Esophagus muscularis mucosa (tissue), 4 donors: ENCODE measurements at regions not wholly inside any gene's neighbourhood (a gene's known extent, or its start where the extent isn't known, plus 50 kb on each side); places are given as distances from the start of the nearest gene placed in this dataset.

Source experiments
- DNase-seq: peaks from one replicate; pipeline ENCODE4 v3.0.0-alpha.2; 2017; ENCODE audit errors: extremely low spot score
- H3K27ac ChIP-seq, 4 donors: fragments of 200-600 bp; sonication (generic); replicated peaks in 1 of 4; 1 replicate in 3 of 4; 2 replicates in 1 of 4; pipeline ENCODE4 v1.5.1; 2016 to 2019; ENCODE audit warnings: mild to moderate bottlenecking in 1 of 4
- H3K27me3 ChIP-seq, 4 donors: fragments of 200-600 bp; sonication (generic); one replicate each; pipeline versions ENCODE4 v1.5.1 to v1.6.0; 2016 to 2019
- H3K36me3 ChIP-seq, 4 donors: fragments of 200-600 bp; sonication (generic); one replicate each; pipeline ENCODE4 v1.5.1; 2016 to 2019
- H3K4me1 ChIP-seq, 4 donors: fragments of 200-600 bp; sonication (generic); one replicate each; pipeline ENCODE4 v1.5.1; 2016 to 2019
- H3K4me3 ChIP-seq, 4 donors: fragments of 200-600 bp; sonication (generic); 1 replicate in 2 of 4; 2 replicates in 2 of 4; pipeline ENCODE4 v1.5.1; 2016 to 2019; ENCODE audit warnings: mild to moderate bottlenecking in 4 of 4, moderate library complexity in 1 of 4
- H3K9me3 ChIP-seq, 4 donors: fragments of 200-600 bp; sonication (generic); 1 replicate in 3 of 4; 2 replicates in 1 of 4; pipeline ENCODE4 v1.5.1; 2016 to 2019
- CTCF ChIP-seq, 3 experiments: fragments of 200-600 bp in 2 of 3; fragments of 450-650 bp in 1 of 3; sonication (generic) in 2 of 3; IDR thresholded peaks; one replicate each; pipeline ENCODE4 v1.5.1; 2017 to 2019; ENCODE audit warnings: antibody characterized with exemption in 3 of 3, mild to moderate bottlenecking in 2 of 3, moderate library complexity in 1 of 3
- EP300 ChIP-seq: sonication (generic); formaldehyde crosslinking; IDR thresholded peaks from one replicate; pipeline ENCODE4 v1.6.1; 2017; ENCODE audit warnings: antibody characterized with exemption
- POLR2A ChIP-seq: fragments of 450-650 bp; IDR thresholded peaks from one replicate; pipeline ENCODE4 v1.6.1; 2017; ENCODE audit warnings: antibody characterized with exemption, moderate library complexity, mild to moderate bottlenecking, low read depth
- POLR2AphosphoS5 ChIP-seq, 2 donors: sonication (generic); formaldehyde crosslinking; IDR thresholded peaks; one replicate each; pipeline ENCODE4 v1.6.1; 2017; ENCODE audit warnings: antibody characterized with exemption in 2 of 2
- WGBS: methylation state at CpG from one replicate; pipeline ENCODE4 v1.1.5; 2018; 5-methylcytosine and 5-hydroxymethylcytosine counted together
- intact Hi-C: fragments of 100-400 bp; cut with DNase I; formaldehyde crosslinking; loops from one replicate; pipeline ENCODE4 v1.15.1; 2023

GRCh38 chr14:49451938-49452337 is 134.2 kb downstream of the RPS29 start:
- TF ChIP-seq CTCF (IDR thresholded peaks at IDR 0.05) (no peak), EP300 (no peak), POLR2AphosphoS5 (IDR thresholded peaks at IDR 0.05) (no peak), POLR2A (no peak)
- H3K4me1 ChIP-seq, result no peaks in the 10 kb centered on the region
- no peak overlapping the region for H3K27ac ChIP-seq
- no peaks in the 10 kb centered on the region for H3K36me3 ChIP-seq
- 77% methylated on average over 10 of the region's 10 CpGs for WGBS
- peaks cover 0 to 17% (median 13%) of the 10 kb centered on the region in 4 donors for H3K9me3 ChIP-seq
- no peak for DNase-seq
- intact Hi-C loops, result no loop called here
- H3K4me3 ChIP-seq, result no peak overlapping the region
- H3K27me3 ChIP-seq, result no peaks in the 10 kb centered on the region

- DNase-seq, result no peak
- H3K27me3 ChIP-seq, result no peaks in the 10 kb centered on the region
- 81% methylated on average over 2 of the region's 2 CpGs for WGBS
- H3K27ac ChIP-seq, result no peak overlapping the region
- no peaks in the 10 kb centered on the region for H3K4me1 ChIP-seq
- intact Hi-C loops, result no loop called here
- H3K4me3 ChIP-seq, result no peak overlapping the region
- peaks cover 0 to 17% (median 13%) of the 10 kb centered on the region in 4 donors for H3K9me3 ChIP-seq
- H3K36me3 ChIP-seq, result no peaks in the 10 kb centered on the region
- TF ChIP-seq POLR2A (no peak), POLR2AphosphoS5 (IDR thresholded peaks at IDR 0.05) (no peak)
Measured at GRCh38 chr14:49449749-49450148, 136.4 kb downstream of the RPS29 start.

GRCh38 chr14:49447540-49448107 is 138.6 kb downstream of the RPS29 start:
- Histone ChIP-seq H3K4me1 (no peaks in the 10 kb centered on the region), H3K9me3 (peaks cover 0 to 17% (median 13%) of the 10 kb centered on the region in 4 donors), H3K27ac (no peak overlapping the region), H3K36me3 (no peaks in the 10 kb centered on the region), H3K27me3 (no peaks in the 10 kb centered on the region), H3K4me3 (no peak overlapping the region)
- TF ChIP-seq EP300 (no peak), POLR2A (no peak), POLR2AphosphoS5 (IDR thresholded peaks at IDR 0.05) (no peak), CTCF (IDR thresholded peaks at IDR 0.05) (no peak)
- no peak for DNase-seq
- intact Hi-C loops, result no loop called here
- 58% methylated on average over 1 of the region's 1 CpG for WGBS

- TF ChIP-seq EP300 (no peak), POLR2AphosphoS5 (IDR thresholded peaks at IDR 0.05) (no peak), CTCF (IDR thresholded peaks at IDR 0.05) (no peak), POLR2A (no peak)
- Histone ChIP-seq H3K9me3 (peaks cover 0 to 17% (median 13%) of the 10 kb centered on the region in 4 donors), H3K27ac (no peak overlapping the region), H3K36me3 (no peaks in the 10 kb centered on the region), H3K27me3 (no peaks in the 10 kb centered on the region), H3K4me3 (no peak overlapping the region), H3K4me1 (no peaks in the 10 kb centered on the region)
- intact Hi-C loops, result no loop called here
- WGBS, result 77% methylated on average over 2 of the region's 2 CpGs
- no peak for DNase-seq
Measured at GRCh38 chr14:49446801-49447200, 139.4 kb downstream of the RPS29 start.

- Histone ChIP-seq H3K27me3 (no peaks in the 10 kb centered on the region), H3K36me3 (no peaks in the 10 kb centered on the region), H3K4me1 (no peaks in the 10 kb centered on the region), H3K27ac (no peak overlapping the region), H3K4me3 (no peak overlapping the region), H3K9me3 (peaks cover 0 to 12% (median 8%) of the 10 kb centered on the region in 4 donors)
- intact Hi-C loops, result no loop called here
- WGBS, result 74% methylated on average over 4 of the region's 4 CpGs
- TF ChIP-seq POLR2AphosphoS5 (IDR thresholded peaks at IDR 0.05) (no peak), POLR2A (no peak), CTCF (IDR thresholded peaks at IDR 0.05) (no peak), EP300 (no peak)
- no peak for DNase-seq
Measured at GRCh38 chr14:49438256-49438770, 147.9 kb downstream of the RPS29 start.
